ENCODE measurements at regions not wholly inside any gene's neighbourhood (a gene's known extent, or its start where the extent isn't known, plus 50 kb on each side); places are given as distances from the start of the nearest gene placed in this dataset.

GRCh38 chr14:22394616-22395015, 194.4 kb downstream of the DAD1 start:
- TF ChIP-seq, protein P1, sequence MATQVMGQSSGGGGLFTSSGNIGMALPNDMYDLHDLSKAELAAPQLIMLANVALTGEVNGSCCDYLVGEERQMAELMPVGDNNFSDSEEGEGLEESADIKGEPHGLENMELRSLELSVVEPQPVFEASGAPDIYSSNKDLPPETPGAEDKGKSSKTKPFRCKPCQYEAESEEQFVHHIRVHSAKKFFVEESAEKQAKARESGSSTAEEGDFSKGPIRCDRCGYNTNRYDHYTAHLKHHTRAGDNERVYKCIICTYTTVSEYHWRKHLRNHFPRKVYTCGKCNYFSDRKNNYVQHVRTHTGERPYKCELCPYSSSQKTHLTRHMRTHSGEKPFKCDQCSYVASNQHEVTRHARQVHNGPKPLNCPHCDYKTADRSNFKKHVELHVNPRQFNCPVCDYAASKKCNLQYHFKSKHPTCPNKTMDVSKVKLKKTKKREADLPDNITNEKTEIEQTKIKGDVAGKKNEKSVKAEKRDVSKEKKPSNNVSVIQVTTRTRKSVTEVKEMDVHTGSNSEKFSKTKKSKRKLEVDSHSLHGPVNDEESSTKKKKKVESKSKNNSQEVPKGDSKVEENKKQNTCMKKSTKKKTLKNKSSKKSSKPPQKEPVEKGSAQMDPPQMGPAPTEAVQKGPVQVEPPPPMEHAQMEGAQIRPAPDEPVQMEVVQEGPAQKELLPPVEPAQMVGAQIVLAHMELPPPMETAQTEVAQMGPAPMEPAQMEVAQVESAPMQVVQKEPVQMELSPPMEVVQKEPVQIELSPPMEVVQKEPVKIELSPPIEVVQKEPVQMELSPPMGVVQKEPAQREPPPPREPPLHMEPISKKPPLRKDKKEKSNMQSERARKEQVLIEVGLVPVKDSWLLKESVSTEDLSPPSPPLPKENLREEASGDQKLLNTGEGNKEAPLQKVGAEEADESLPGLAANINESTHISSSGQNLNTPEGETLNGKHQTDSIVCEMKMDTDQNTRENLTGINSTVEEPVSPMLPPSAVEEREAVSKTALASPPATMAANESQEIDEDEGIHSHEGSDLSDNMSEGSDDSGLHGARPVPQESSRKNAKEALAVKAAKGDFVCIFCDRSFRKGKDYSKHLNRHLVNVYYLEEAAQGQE (IDR thresholded peaks at IDR 0.05; ENCODE audit: insufficient read depth in 1 of 2, low read depth in 2 of 2, low read length in 2 of 2): no peak
- TF ChIP-seq POLR2AphosphoS5 (IDR thresholded peaks at IDR 0.05; ENCODE audit: low read depth, low read length) (no peak), TAF1 (IDR thresholded peaks at IDR 0.05; ENCODE audit: borderline replicate concordance, insufficient read depth, low read length) (no peak), SIN3A (IDR thresholded peaks at IDR 0.05; ENCODE audit: borderline replicate concordance, insufficient read depth, low read length) (no peak)

Measured in PFSK-1 (cell line).